Testis (tissue), 2 donors: ENCODE measurements at regions not wholly inside any gene's neighbourhood (a gene's known extent, or its start where the extent isn't known, plus 50 kb on each side); places are given as distances from the start of the nearest gene placed in this dataset.

Experiments
- CTCF ChIP-seq, 3 experiments: fragments of 450-650 bp in 2 of 3; fragments of 200-600 bp in 1 of 3; sonication (generic) in 1 of 3; IDR thresholded peaks; one replicate each; pipeline ENCODE4 v1.5.1; 2016 to 2019; ENCODE audit warnings: antibody characterized with exemption in 3 of 3, mild to moderate bottlenecking in 2 of 3, moderate library complexity in 1 of 3
- POLR2A ChIP-seq: fragments of 450-650 bp; IDR thresholded peaks from one replicate; pipeline ENCODE4 v1.6.1; 2017; ENCODE audit warnings: antibody characterized with exemption, mild to moderate bottlenecking, moderate library complexity

GRCh38 chr20:9955646-9956045 is 79.1 kb upstream of the ANKEF1 start:
- TF ChIP-seq CTCF (IDR thresholded peaks at IDR 0.05) (no peak), POLR2A (no peak)
